GM18870 (cell line): ENCODE measurements at regions not wholly inside any gene's neighbourhood (a gene's known extent, or its start where the extent isn't known, plus 50 kb on each side); places are given as distances from the start of the nearest gene placed in this dataset.
"Not testable (repeated sequence)": the region's sequence is repeated elsewhere in the genome, so short reads cannot be mapped to it uniquely, and the experiment has no call there.

Experiments used
- ATAC-seq: cut with Tn5 transposase; IDR thresholded peaks from one replicate; pipeline ENCODE4 v1.9.1; 2021; ENCODE audit warnings: moderate library complexity; ENCODE audit not compliant: unreplicated experiment

DNA sequence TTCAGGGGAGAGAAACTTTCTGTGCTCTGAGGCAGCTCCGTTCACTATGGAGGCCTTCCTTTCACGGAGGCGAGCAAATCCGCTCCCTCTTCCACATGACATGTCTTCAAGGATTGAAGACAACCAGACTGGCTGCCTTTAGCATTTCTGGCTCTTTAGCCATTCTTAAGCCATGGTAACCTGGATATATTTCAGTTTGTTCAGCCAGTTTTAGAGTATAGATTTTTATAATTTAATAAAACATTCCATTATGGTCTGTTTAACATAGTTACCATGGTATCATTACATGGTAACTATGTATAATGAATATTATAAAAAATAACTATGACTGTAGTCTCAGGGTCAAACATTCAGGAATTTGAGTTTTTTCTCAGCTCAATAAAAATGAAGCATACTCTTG is 54.2 kb upstream of the NFIA start:
- ATAC-seq = no peak

DNA sequence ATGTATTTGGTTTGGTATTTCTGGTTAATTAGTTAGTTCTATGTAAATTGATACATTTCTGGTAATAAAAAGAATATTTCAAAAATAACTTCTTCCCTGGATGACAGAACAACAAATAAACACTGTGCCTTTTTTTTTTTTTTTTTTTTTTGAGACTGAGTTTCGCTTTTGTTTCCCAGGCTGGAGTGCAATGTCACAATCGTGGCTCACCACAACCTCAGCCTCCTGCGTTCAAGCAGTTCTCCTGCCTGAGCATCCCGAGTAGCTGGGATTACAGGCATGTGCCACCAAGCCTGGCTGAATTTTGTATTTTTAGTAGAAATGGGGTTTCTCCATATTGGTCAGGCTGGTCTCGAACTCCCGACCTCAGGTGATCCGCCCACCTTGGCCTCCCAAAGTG is 64.3 kb upstream of the NFIA start:
- not testable (repeated sequence) for ATAC-seq

DNA sequence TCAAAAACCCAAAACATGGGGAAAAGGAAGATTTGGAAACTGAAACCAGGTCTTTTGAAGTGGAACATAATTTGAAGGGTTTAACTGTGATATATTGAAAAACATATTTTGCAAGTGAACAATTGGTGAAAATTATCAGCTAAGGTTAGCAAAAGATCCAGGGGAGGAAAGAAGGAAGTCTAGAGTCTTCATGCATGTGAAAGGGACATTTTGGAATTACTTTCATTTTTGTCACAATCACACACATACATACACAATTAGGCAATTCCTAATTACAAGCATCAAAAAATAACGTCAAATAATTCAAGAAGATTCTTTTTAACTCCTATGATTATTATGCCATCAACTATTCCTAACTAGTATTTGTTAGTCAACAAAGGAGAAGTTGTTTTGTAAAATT is 64.7 kb upstream of the NFIA start:
- ATAC-seq = no peak

DNA sequence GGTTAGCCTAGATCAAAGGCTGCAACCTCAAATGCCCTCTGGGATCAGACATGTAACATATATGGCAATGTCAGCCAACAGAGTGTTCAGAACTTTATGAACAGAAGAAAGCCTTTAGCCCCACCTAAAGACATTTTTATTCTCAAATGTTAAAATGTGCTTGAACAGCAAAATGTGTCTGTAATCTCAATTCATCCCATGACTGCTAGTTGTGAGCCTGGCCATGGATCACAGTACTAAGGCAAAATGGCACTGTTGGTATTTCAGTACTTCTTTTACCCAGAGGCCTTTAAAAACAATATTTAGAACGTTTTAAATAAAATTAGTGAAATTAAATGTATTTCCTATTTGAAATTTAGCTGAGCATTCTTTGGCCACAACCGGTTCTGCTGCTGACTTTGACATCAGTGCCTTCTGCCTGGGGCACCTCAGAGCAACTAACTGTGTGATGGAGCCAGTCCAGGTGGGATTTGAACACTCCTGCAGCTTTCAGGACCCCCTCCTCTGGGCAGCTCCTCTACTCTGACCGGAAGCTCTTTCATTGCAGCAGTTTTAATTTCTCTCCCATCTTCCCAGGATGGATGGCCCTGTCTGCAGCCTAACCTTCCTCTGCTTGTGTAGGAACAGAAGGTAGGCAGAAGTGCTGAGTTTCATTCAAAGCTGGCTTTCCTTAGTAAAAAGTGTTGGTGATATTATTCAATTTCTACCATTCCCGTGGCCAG is 68.3 kb upstream of the NFIA start:
- no peak for ATAC-seq

DNA sequence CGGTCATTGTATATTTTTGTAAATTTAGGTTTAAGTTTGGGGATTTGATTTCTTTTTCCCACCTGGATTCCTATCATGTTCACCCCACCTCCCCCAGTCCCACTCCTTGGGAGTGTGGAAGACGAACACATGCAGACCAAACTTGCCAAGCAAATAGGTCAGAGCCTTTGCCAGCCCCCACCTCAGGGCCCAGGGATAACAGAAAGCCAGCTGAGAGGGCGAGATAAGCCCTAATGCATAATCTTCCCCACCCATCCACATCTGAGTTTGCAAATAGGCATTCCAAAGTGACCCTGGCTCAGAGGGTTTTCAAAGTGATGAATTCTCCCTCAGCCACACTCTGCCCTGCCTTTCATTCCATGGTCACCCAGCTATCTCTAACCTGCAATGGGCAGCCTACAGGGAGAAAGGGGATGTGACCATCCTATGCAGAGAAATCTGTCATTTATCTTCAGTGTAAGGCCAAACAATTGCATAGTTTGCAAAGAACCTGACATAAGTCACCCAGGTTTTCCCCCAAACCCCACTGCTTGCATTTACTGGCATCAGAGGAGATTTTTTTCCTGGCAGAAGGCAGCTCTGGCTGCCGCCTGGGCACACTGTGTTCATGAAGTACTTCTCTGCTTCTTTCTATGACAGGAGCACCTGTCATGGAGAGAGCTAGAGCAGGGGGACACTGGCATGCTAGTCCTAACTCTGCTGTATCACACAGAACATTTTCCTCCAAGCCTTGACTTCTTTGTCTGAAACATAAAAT is 69.0 kb upstream of the NFIA start:
- no peak for ATAC-seq

DNA sequence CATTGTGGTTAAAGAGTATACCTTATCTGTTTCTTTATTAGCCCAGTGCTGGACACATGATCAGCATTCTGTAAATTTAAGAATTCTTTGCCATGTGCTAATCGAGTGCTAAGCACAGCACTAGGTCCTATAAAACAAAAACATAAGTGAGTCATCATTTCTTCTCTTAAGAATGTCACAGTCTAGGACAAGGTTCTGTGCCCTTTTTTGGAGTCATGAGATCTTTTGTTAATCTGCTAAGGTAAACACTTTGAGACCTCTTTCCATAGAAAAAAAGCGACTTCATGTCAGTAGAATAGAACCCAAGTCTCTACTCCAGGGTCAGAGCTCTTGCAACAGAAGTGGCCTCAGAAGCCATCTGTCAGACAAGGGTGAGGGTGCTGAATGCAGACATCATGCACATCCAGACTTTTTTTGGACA is 70.0 kb upstream of the NFIA start:
- no peak for ATAC-seq

DNA sequence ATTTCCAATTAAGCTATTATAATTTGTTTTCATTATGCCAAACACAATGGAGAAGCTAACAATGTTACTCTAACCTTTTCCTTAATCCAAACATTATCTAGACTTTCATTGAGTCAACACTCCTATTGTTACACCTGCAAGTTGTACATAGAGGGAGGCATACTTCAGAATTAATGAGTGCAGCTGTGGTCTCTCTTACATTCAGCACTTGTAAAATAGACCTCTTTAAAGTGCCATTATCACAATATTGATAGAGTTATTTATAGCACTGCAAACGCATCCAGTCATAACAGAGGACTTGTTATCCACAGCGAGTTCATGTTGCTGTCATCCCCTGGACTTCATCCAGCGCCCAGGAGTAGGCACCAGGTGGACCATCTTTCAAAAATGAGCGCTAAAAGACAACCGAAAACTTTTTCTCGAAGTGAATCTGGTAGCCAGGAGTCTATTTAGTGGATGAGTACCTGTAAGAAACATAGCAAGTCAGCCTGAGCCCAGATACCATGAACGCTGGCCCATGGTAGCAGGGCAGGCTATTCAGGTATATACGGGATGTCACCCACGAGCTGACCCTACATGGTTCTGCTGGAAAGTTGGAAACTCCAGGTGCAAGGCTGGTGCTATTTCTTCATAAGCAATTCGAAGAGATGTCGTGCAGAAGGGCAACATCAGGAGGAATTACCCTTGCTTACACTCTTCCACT is 70.6 kb upstream of the NFIA start:
- ATAC-seq = no peak

DNA sequence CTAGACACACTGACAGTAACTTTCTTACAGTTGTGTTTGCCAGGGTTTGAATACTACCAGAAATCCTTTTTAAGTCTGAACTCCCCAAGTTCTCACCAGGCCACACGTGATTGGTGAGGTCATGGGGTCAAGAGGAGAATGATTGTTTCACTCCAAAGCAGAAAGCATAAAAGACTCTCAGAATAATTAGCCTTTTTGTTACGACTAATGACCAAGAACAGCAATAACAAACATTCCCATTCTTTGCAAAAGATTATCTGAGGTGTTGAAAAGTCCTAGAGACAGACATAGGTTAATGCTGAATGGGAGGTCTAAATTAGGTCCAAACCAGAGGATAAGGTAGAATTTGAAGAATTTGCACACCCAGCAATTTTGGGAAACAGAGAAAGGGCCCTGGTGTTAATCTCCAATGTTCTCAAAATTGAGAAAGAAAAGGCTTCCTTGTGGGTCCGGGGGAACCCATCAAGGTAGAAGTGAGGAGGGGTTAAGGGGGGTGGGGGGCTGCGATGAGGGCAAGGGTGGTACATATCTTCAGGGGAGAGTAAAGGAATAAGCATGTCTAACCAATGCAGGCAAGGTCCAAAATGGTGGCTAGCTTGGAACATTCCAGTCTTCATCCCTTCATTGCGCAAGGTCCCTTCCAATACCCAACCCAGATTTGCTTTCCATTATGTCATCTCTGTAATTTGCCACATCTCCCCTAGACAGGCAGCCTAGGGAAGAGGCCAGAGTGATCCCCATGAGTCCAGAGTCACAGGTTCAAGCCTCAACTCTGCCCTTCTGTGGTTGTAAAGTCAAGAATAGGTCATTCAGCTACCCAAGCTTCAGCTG is 74.6 kb upstream of the NFIA start:
- no peak for ATAC-seq

DNA sequence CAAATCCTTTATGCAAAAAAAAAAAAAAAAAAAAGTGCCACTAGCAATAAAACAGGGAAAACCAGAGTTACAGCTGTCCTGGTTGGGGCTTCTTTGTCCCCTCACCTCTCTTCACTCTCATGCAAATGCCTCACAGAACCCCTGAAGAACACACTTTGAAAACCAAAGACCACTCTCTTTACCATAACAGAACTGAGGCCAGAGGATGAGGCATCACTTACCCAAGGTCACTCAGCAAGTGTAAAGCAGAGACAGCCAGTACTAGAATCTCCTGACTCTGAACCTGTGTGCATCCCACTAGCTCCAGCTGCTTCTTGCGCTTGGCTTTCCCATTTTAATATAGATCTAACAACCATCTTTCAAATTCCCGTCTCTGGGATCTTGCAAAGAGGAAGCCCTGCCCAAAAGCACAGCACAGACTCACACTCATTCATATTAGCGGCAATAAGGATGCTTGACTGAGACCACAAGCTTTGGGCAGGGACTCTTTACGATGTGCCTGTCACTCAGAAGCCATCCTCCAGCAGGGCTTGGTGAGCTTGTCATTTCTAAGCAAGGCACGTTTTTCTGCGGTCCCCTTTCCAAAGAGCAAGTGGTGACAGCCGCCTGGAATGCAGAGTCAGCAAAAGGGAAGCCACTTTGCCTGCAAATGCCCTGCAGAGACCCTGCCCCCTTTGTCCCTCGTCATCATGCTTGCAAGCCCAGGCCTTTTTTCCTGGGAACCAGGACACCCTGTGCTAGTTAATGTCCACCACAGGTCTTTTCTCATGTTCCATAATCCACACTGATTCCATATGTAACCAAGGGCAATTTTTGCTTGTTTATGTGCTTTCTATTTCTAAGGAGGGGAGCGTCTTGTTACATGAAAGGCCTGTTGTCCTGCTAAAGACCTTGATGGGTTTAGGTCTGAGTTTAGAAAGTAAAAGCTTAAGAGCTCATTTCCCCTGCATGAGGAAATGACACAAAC is 76.5 kb upstream of the NFIA start:
- no peak for ATAC-seq

DNA sequence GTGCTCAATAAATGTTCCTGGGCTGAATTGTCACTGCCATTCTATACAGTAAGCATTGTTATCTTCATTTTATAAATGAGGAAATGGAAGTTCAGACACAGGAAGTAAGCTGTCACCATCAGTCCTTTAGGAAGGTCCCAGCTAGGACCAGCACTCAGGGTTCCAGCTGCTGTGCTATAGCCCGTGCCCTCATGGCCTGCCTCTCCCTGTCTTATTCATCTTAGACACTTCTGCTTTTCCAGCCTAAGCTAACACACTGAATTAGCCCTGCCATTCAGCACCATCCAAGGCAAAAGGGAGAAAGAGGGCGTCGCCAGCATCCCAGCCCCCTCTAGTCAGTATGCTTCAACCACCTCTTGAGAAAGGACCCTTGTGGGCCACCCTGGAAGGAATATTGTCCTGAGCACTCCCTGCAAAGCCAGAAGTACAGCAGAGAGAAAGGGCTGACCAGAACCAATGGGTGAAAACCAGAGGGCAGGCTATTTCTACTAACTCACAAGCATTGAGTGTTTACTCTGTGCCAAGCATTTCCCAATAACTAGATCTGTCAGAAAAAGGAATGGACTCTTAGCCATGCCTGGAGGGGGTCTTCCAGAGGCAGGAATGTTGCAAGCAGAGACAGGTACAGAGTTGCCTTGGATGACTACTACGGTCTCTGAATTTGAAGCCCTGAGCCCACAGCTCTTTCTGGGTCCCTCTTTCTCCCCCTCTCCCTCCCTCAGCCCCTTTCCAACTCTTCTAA is 77.9 kb upstream of the NFIA start:
- no peak for ATAC-seq

DNA sequence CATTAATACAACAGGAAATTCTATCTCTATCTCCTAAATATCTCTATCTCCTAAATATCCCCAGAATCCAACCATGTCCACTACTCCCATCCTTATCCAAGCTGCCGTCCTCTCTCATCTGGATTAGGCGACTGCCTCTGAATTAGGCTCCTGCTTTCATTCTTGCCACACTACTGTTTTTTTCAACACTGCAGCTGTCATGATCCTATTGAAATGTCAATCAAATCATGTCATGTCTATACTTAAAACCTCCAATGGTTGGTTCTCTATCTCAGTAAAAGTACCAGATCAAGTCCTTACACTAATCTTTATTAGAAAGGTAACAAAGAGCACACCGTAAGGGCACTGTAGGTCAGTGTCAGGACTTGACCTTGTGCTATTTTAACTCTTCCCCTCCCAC is 82.0 kb upstream of the NFIA start:
- no peak for ATAC-seq

DNA sequence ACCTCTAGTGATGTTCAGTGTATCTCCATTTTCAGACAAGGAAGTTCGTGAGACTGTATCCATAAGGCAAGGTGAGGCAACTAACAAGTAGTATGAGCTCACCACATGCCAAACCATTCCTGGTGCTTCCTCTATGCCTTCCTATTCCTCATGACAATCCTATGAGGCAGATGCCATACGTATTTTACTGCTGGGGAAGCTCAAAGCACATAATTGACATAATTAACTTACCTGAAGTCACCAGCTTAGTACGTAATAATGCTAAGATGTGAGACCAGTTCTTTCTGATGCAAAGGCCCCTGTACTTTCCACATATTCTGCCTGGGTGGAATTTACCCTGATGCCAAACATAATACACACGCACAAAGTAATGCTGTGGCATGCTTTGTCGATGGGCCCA is 83.6 kb upstream of the NFIA start:
- ATAC-seq = no peak

DNA sequence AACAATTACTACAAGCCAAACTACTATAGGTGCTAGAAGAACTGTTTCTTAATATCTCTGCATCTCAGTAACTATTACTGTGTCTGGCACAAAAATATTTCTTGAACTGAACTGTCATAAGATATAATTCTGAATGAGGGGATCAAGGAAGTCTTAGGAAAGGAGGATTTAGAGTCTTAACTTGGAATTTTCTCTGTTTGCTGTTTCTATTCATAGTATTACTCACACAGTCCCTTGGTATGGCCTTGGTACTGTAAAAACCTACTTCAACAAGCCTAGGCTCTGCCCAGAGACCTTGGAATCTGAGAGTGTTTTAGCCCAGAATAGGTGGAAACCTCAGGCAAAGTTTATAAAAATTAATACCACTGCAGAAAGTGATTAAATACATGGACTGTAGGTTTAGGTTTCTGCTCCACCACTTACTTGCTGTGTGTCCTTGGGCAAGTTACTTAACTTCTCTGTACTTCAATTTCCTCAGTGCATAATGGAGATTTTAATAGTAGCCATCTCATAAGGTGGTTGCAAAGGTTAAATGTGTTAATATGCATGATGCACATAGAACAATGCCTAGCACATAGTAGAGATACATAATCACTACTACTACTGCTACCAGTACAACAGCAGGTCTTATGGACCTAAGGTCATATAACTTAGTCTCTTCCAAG is 87.4 kb upstream of the NFIA start:
- no peak for ATAC-seq

DNA sequence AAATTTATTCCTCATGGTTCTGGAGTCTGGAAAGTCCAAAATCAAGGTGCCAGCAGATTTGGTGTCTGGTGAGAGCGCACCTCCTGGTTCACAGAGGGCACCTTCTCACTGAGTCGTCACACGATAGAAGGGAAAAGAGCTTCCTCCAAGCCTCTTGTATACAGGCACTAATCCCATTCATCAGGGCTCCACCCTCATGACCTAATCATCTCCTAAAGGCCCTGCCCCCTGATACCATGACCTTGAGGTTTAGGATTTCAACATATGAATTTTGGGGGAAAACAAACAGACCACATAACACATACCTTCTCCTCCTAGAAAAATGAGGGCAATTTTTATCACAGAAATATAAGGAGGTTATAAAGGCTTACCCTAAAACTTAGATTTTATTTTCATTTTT is 88.0 kb upstream of the NFIA start:
- ATAC-seq = no peak

DNA sequence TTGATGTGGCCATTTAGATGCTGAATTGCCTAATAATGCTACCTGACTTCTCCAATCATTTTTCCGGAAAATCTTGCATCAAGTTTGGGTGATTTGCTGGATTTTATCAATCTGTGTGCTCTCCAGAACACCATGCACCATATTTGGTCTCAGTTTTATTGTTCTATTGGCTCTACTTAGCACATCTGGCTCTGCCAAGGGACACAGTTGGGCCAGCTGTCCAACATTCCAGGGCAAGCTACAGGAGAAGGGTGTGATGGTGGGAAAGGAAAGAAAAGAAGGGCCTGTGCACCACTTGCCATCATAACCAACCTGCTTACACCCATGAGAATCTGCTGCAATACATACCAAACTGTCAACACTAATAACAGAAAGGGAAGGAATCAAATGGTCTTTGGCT is 90.2 kb upstream of the NFIA start:
- no peak for ATAC-seq

DNA sequence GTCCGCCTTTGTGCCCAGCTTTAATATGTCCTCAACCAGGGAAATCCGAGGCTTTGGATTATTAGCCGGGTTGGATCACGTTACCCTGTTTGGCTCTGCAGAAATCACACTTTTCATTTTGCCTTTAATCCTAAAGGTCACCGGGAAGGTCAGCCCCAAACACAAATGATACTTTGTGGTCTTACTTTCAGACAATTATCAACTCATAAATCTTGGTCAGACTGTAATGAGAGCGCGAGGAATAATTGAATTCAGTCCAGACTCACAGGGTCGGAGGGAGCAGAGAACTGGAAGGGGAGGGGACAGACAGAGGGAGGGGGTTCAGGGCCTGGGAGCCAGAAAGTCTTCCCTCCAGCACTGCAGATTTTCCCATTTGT is 91.7 kb upstream of the NFIA start:
- ATAC-seq = no peak

DNA sequence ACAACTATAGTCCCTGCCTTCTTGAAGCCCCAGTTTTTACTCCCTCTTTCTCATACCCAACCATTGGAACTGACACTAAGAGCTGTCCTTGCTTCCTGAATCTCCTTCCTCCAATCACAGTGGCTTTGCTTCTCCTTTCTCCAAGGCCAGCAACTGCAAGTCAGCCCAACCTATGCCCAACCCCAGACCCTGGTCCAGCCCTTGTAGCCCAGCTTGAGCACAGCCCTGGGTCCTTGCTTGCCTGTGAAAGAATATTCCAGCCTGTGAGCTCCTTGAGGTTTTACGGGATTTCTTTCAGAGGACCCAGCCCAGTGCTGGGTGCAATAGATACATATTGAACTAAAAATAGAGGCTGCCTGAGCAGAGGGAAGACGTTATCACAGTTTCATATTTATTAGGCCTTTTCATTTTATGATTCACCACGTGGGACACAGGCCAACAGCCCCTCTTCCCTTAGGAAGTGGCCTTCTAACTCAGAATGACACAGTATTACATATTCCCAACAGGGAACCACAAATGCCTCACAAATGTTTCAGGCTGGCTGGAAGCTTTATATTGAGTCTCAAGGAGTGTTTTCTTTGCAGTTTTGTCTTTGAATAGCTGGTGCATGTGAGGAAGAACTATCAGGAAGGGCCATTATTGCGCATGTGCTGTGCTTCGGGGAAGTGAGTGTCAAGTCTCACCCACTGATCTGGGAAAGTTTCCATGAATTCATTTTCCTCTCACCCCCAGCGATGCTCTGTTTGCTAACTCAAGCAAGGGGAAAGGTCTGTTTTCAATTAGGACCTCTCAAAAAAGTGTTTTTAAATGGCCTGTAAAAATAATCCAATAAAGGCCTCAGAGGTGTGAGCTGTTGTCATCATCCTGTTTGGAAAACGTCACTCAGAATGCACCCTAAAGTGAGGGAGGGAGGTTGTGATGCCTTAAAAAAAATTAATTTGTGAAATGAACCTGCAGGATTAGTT is 92.3 kb upstream of the NFIA start:
- no peak for ATAC-seq

DNA sequence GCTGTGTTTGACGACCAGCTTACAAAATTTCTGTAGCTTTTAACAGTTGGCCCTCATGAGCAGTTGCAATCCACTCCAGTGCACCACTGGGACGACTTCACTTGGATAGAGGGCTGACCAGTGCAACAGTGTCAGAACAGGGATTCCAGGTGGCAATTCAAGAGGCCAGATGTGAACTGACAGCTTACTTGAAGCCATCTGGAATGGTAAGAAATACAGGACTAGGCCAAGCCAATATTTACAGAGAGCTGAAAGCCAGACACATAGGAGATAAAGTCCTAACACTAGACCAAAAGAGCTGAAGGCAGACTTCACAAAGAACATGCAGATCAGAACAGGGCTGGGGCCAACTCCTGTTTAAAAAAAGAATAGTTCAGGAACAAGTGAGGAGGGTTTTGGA is 93.5 kb upstream of the NFIA start:
- ATAC-seq = no peak
